ENCODE measurements at regions not wholly inside any gene's neighbourhood (a gene's known extent, or its start where the extent isn't known, plus 50 kb on each side); places are given as distances from the start of the nearest gene placed in this dataset.
"Not testable (repeated sequence)": the region's sequence is repeated elsewhere in the genome, so short reads cannot be mapped to it uniquely, and the experiment has no call there.

DNA sequence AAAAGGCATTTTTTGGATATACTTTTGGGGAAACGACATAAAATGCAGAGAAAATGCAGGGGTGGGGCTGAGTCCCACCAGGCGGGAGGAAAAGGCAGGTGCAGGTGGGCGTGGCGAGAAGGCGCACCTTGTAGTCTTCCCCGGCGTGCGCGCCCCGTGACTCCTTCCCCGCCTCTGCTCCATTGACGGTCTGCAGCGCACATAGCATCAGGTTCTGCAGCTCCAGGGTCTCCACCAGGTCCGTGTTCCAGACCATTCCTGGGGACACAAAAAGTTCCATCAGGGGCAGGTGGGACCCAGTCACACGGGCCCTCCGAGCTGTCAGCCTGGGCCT lies 59.0 kb upstream of the TNK2 start:
- TF ChIP-seq, protein P1, sequence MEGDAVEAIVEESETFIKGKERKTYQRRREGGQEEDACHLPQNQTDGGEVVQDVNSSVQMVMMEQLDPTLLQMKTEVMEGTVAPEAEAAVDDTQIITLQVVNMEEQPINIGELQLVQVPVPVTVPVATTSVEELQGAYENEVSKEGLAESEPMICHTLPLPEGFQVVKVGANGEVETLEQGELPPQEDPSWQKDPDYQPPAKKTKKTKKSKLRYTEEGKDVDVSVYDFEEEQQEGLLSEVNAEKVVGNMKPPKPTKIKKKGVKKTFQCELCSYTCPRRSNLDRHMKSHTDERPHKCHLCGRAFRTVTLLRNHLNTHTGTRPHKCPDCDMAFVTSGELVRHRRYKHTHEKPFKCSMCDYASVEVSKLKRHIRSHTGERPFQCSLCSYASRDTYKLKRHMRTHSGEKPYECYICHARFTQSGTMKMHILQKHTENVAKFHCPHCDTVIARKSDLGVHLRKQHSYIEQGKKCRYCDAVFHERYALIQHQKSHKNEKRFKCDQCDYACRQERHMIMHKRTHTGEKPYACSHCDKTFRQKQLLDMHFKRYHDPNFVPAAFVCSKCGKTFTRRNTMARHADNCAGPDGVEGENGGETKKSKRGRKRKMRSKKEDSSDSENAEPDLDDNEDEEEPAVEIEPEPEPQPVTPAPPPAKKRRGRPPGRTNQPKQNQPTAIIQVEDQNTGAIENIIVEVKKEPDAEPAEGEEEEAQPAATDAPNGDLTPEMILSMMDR (IDR thresholded peaks at IDR 0.05; ENCODE audit: low read depth, low read length, poor library complexity, severe bottlenecking) = not testable (repeated sequence)
- not testable (repeated sequence) for TF ChIP-seq EZH2phosphoT487 (IDR thresholded peaks at IDR 0.05; ENCODE audit: borderline replicate concordance, low read length)
